Karpas-422 (cell line): ENCODE measurements at regions not wholly inside any gene's neighbourhood (a gene's known extent, or its start where the extent isn't known, plus 50 kb on each side); places are given as distances from the start of the nearest gene placed in this dataset.

Source experiments
- DNase-seq: peaks from one replicate; pipeline ENCODE4 v3.0.0-alpha.2; 2015
- H2AFZ ChIP-seq: fragments of 200-600 bp; sonication (generic); 2 replicates; pipeline ENCODE4 v1.6.1; 2014; ENCODE audit warnings: antibody characterized with exemption, low read length, mixed read lengths
- H3K27ac ChIP-seq: fragments of 200-600 bp; sonication (generic); 2 replicates; pipeline ENCODE4 v1.5.1; 2014; ENCODE audit warnings: mild to moderate bottlenecking, low read length, moderate library complexity
- H3K27me3 ChIP-seq: fragments of 200-600 bp; sonication (generic); 2 replicates; pipeline ENCODE4 v1.6.1; 2014; ENCODE audit warnings: low read length, mixed read lengths
- H3K36me3 ChIP-seq: fragments of 200-600 bp; sonication (generic); 2 replicates; pipeline ENCODE4 v1.6.1; 2014; ENCODE audit warnings: low read length, mixed read lengths; ENCODE audit not compliant: insufficient read depth
- H3K4me1 ChIP-seq: fragments of 200-600 bp; sonication (generic); 2 replicates; pipeline ENCODE4 v1.6.1; 2014; ENCODE audit warnings: mild to moderate bottlenecking, low read length, mixed read lengths
- H3K4me2 ChIP-seq: fragments of 200-600 bp; sonication (generic); 2 replicates; pipeline ENCODE4 v1.6.1; 2014; ENCODE audit warnings: low read length, low read depth, mild to moderate bottlenecking; ENCODE audit not compliant: poor library complexity, severe bottlenecking
- H3K4me3 ChIP-seq: fragments of 200-600 bp; sonication (generic); 2 replicates; pipeline ENCODE4 v1.5.1; 2014; ENCODE audit warnings: mild to moderate bottlenecking, antibody characterized with exemption, low read length, mixed read lengths
- H3K79me2 ChIP-seq: fragments of 200-600 bp; sonication (generic); 2 replicates; pipeline ENCODE4 v1.6.1; 2014; ENCODE audit warnings: mild to moderate bottlenecking, low read length, mixed read lengths
- H3K9ac ChIP-seq: fragments of 200-600 bp; sonication (generic); 2 replicates; pipeline ENCODE4 v1.6.0; 2014; ENCODE audit warnings: low read length
- H3K9me2 ChIP-seq: fragments of 200-600 bp; sonication (generic), shearing (Covaris generic); replicated peaks from 2 replicates; pipeline ENCODE4 v1.6.0; 2014; ENCODE audit warnings: mild to moderate bottlenecking, low read length, moderate library complexity; ENCODE audit not compliant: insufficient read depth
- H3K9me3 ChIP-seq: fragments of 300-700, 200-600 bp; sonication (generic); 2 replicates; pipeline ENCODE4 v1.6.1; 2014; ENCODE audit warnings: low read length, mixed read lengths
- H4K20me1 ChIP-seq: fragments of 200-600 bp; sonication (generic); 2 replicates; pipeline ENCODE4 v1.6.1; 2014; ENCODE audit warnings: mild to moderate bottlenecking, antibody characterized with exemption, low read length, low read depth; ENCODE audit not compliant: insufficient read depth

DNA sequence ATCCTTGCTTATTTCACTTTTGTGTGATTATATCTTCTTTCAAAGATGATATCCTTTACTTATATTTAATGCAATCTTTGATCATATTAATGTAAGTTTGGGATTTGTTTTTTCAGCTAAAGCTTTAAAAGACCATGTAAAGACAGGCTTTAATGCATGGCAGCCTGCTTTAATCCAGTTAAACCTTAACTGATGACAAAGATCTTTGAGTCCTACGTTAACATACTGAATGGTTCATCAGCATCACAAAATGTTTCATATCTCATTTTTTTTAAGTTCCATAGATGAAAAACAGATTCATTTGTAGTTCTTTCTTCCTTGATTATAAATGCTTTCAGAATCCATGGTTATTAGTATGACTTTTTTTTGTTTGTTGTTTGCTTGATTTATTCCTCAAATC, 1102.8 kb downstream of the FSTL5 start:
- peaks cover 43% of the 10 kb centered on the region for H3K9me3 ChIP-seq
- H3K9ac ChIP-seq: no peak overlapping the region
- H2AFZ ChIP-seq: no peak overlapping the region
- no peak overlapping the region for H3K27ac ChIP-seq
- H3K4me2 ChIP-seq: no peak overlapping the region
- no peaks in the 10 kb centered on the region for H3K4me1 ChIP-seq
- H3K9me2 ChIP-seq: no peaks in the 10 kb centered on the region
- no peak for DNase-seq
- no peaks in the 10 kb centered on the region for H3K79me2 ChIP-seq
- H4K20me1 ChIP-seq: no peaks in the 10 kb centered on the region
- H3K27me3 ChIP-seq: no peaks in the 10 kb centered on the region
- H3K36me3 ChIP-seq: no peaks in the 10 kb centered on the region
- H3K4me3 ChIP-seq: no peak overlapping the region
